ENCODE measurements at regions not wholly inside any gene's neighbourhood (a gene's known extent, or its start where the extent isn't known, plus 50 kb on each side); places are given as distances from the start of the nearest gene placed in this dataset.

DNA sequence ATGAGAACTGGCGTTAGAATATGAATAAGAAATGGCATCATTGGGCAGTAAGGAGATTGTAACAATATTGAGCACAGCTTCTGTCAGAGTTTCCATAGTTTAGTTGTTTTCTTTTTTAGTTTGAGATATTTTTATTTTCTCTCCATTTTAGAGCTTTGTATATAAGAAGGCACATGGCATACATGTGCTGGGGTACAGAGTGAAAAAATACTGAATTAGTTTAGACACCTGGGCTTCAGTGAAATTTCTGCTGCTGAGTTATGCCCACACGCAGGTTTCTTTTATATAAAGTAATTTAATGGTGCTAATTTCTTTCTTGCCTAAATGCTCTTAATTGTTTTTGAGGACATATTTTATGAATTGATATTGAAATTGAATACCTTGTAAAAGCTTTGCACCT, 53.6 kb upstream of the RWDD3 start:
- DNase-seq (ENCODE audit: low read depth): no peak
- H3K4me3 ChIP-seq (replicated peaks; ENCODE audit: low read depth, low read length): no peak overlapping the region
- TF ChIP-seq, protein P1, sequence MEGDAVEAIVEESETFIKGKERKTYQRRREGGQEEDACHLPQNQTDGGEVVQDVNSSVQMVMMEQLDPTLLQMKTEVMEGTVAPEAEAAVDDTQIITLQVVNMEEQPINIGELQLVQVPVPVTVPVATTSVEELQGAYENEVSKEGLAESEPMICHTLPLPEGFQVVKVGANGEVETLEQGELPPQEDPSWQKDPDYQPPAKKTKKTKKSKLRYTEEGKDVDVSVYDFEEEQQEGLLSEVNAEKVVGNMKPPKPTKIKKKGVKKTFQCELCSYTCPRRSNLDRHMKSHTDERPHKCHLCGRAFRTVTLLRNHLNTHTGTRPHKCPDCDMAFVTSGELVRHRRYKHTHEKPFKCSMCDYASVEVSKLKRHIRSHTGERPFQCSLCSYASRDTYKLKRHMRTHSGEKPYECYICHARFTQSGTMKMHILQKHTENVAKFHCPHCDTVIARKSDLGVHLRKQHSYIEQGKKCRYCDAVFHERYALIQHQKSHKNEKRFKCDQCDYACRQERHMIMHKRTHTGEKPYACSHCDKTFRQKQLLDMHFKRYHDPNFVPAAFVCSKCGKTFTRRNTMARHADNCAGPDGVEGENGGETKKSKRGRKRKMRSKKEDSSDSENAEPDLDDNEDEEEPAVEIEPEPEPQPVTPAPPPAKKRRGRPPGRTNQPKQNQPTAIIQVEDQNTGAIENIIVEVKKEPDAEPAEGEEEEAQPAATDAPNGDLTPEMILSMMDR (IDR thresholded peaks at IDR 0.05; ENCODE audit: low read length, missing control alignments): no peak

DNA sequence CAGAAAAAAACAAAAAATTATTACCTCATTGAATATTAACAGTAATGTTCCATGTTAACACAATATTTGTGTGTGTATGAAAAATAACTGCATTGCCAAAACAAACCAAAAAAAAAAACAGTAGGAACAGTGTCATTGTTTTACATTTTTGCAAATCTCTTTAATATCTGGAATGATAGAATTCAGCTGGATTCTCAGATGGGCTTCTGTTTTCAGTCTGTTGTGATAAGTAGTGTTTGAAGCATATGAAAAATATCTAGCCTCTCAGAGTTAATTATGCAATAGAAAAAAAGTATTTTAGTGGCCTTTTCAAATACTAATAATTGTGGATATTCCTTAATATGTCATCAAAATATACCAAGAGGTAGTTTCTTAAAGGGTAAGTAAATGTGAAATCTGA, 52.9 kb upstream of the RWDD3 start:
- TF ChIP-seq, protein P1 (IDR thresholded peaks at IDR 0.05; ENCODE audit: low read length, missing control alignments): no peak
- no peak overlapping the region for H3K4me3 ChIP-seq (replicated peaks; ENCODE audit: low read depth, low read length)
- DNase-seq (ENCODE audit: low read depth): no peak

DNA sequence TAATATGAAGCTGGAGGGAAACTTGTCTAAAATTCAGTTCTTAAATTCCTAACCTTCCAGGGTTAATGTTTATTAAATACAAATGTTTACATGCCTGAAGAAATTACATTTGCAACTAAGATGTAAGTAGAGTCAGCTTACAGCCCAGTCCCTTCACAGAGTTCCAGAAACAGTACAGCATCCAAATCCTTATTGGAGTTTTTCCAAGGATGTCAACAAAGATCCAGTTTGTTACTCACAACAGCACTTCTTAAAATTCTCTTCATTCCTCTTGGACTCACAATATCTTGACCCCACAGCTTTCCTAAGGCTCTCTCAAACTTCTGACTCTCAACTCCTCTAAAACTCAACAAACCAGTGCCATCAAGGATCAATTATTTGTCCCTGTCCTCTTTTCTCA, 50.1 kb upstream of the RWDD3 start:
- DNase-seq (ENCODE audit: low read depth): no peak
- TF ChIP-seq, protein P1 (IDR thresholded peaks at IDR 0.05; ENCODE audit: low read length, missing control alignments): no peak
- no peak overlapping the region for H3K4me3 ChIP-seq (replicated peaks; ENCODE audit: low read depth, low read length)

All from fibroblast of pulmonary artery (primary cell).